UCSD-AML1 (cell line): ENCODE measurements at regions not wholly inside any gene's neighbourhood (a gene's known extent, or its start where the extent isn't known, plus 50 kb on each side); places are given as distances from the start of the nearest gene placed in this dataset.

Experiments
- DNase-seq: peaks from one replicate; lab custom pipeline; 2025; ENCODE audit not compliant: unreplicated experiment; lab: John Stamatoyannopoulos, UW

DNA sequence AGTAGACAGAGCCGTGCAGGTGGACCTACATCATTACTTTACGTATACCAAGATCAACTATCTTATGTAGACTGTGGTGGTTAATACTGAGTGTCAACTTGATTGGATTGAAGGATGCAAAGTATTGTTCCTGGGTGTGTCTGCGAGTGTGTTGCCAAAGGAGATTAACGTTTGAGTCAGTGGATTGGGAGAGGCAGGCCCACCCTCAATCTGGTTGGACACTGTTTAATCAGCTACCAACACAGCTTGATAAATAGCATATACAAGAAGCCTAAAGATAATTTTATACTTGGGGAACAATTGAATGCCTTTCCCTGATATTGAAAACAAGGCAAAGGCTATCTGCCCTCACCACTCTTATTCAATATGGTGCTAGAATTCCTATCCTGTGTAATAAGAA, 604.2 kb upstream of the ZEB2 start:
- no peak for DNase-seq

DNA sequence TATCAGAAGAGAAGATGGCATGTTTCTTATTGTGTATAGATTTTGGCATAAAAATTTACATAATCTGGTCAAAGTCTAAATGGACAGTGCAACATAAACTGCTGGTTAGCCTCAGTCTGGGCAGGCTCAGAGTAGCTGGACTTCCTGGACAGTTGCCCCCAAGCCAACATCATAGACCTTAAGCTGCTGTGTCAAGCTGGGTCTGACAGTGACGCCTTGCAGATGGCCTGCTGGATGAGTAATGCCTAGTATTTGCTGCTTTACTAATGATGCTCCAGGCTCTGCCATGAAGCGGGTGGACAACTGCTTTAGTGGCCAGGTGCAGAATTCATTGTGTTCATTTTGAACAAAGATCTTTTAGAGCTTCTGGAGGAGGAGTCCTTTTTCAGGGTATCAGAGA, 603.7 kb upstream of the ZEB2 start:
- DNase-seq = no peak

DNA sequence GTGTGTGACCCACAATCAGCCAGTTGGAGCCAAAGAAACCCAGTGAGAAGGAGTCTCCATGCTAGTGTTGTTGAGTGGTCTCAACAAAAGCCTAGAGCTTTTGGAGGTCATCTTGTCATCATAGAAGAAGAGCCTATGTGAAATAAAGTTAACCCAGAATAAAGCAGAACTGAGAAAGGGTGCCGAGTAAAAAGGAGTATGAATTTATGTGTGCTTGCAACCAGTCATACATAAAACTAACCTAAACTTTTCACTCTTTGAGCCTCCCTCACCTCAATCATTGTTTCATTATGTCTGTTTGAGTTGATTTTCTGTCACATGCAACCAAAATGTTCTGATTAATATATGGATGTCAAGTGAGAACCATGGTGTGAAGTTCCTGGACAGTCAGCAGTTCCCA, 599.3 kb upstream of the ZEB2 start:
- no peak for DNase-seq

DNA sequence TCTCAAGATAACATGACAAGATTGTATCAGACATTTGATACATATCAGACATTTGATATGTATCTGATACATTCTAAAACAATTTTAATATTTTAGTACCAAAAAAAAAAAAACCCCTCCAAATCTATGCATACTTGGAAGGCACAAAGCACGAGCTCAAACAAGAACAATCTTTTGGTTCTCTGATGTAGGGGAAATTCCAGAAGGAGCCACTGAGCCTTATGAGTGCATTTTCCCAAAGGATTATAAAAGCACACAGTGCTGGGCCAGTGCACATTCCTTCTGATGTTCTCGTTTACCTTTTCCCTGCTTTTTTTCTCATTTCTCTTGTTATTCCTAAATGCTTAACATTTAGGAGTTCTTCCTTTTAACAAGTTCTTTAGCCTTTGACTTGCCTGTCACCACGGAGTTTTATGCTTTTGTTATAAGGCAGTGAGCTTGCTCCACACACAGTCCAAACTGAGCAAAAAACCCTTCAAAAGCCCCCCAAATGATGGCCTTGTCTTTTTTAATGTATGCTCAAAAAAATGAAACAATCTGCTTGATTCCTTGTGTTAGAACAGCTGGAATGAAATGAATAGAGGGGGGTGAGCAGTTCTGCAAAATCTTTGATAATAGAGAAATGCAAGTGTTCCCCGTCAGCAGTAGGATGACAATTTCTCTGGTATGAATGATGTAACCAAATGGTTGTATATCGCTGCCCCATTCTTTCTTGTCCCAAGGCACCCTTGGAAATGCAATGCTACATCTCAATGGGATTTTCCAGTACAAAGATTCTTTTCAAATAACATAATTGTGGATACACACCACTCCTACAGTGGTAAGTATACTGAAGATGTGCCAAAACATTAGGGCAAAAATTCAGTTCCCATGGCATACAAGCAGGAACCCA, 597.2 kb upstream of the ZEB2 start:
- DNase-seq = no peak

DNA sequence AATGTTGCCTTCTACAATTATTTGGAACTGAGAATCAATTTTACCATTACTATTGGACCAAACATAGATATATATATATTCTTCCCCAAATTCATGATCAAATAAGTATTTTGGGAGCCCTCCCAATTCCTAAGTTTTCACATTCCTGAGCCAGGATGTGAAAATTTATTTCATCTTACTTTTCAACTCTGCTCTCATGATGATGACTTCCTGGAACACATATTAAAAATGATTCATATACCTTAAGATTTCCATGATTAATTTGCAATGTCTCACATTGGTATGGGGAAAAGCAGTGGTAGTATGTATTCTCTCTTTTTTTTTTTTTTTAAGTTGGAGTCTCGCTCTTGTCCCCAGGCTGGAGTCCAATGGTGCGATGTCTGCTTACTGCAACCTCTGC, 596.1 kb upstream of the ZEB2 start:
- no peak for DNase-seq

DNA sequence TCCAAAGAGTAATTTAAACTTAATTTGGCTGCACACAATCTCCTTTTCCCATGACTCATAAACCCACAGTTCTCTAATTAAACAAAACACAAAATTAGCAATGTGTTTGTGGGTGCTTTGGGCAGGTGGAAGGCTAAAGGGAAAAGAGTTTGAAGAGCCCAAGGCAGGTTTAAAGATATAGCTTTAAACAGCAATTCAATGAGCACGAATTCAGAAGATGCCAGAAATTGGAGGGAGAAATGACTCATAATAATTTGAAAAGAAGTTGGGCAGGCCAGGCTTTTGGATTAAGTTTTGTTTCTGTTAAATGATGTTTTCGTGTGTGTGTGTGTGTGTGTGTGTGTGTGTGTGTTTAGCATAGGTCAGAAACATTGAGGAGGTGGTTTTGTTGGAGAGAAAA, 594.8 kb upstream of the ZEB2 start:
- DNase-seq = no peak

DNA sequence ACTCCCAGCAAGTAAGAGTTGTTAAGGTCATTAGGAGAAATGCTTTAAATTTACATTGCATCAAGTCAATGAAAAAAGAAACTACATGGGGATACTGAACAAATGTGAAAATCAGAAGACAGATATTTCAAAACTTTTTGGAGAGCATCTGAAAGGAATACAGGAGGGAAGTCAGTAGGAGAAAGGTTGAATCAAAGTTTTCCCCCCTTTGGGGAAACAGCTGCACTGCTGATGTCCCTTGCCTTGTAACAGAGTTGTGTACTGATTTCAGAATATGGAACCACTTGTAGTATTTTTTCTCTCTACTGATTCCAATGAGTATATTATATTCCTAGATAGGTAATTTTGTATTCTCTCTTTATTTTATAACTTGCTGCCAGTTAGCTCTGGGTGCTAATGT, 592.5 kb upstream of the ZEB2 start:
- DNase-seq = no peak

DNA sequence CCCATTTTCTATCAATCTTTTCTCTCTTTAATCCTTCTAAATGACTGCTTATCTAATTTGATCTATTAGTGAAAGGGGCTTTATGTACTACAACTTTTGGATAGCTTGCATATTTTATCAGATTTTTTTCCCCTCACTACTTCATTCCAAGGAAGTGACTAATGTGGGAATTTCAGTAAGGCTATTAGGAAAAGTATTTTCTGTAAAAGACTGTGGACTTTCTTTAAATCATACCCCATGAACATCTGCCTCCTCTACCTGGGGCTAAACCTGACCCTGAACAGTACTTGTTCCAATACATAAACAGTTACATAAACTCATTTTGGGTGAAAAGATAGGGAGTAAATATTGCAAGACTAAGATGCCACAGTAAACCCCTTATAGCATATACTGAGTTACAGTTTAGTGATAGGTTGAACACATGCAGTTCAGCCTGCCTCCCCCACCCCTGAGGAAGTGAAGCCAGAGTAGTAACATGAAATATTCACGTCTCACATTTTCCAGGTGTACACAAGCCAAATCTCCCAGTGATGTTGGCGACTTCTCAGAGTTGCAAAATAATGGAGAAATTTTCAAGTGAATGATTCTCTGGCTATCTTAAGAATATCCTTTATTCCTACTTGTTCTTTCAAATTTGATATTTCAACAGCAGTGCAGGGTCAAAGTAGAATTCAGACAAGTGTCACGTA, 590.9 kb upstream of the ZEB2 start:
- DNase-seq = no peak

DNA sequence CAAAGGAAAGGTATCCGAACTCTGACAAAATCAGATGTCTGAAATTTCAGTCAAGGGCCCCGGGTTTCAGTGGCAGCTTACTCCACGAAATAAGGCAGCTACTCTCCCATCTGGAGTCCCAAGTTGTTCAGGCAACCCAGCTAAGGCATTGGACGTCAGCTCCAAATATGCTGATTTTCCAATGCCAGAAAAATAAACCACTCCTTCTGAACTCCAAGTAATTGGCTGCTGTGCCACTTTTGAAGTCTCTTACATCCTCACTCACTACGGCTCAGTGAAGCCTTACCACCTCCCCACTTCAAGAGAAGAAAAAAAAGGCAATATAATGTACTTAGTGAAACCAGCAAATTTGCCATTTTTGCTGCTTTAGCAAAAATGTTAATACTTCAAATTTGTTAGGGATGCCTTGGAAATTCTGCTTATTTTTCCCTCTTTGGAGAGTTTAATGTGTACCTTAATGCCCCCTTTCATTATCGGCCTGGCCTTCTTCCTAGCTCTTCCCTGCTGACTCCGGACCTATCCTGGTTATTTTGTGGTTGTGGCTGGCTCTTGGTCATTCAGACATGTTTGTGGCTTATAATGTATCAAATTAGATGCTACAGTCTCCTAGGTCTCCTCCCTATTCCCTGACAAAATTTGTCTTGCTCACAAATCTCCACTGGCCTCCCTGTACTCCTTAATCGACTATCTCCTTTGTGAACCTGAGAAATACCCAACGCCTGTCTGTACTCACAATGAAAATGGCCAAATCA, 589.2 kb upstream of the ZEB2 start:
- no peak for DNase-seq

DNA sequence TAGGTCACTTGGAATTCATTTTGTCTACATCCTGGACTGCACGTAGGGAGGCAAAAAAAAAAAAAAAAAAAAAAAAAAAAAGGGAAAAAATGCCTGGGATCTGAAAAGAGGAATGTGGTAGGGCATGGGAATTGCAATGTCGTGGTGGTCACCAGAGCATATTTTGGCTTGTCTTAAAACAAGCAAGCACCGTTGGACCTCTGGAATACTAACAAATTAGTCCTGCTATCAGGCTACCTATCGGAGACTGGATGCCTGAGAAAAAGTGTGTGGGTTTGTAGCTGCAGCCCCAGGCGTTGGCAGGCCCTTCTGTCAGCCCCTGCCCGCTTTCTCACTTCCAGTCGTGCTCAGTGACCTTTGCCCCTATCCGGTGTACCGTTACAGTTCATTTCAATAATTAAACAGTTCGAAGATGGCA, 588.5 kb upstream of the ZEB2 start:
- no peak for DNase-seq

DNA sequence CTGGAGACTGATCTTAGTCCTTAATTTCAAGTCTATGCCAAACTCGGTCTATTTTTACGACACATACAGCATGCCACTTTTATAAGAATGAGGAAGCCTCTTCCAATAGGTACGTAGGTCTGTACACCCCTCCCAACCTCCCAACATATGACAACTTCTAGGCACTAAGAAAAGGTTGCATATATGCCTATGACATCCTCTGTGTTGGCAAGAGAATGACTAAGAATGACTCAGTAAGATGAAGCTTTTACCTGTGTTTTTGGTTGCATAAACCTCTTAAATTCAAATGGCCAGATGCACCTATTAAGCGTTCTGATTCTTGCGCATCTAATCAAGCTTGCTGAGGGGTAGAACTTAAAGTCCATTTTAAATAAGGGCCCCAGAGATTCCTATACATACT, 586.4 kb upstream of the ZEB2 start:
- DNase-seq = no peak

DNA sequence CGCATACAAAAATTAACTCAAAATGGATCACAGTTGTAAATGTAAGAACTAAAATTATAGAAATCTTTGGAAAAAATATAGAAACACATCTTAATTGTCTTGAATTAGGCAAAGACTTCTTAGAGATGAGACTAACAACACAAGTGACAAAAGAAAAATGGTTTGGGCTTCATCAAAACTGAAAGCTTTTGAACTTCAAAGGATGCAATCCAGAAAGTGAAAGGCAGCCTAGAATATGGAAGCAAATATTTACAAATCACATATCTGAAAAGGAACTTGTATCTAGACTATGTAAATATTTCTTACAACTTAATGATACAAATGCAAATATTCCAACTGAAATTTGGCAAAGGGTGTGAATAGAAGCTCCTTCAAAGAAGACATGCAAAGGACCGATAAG, 582.8 kb upstream of the ZEB2 start:
- DNase-seq = no peak

DNA sequence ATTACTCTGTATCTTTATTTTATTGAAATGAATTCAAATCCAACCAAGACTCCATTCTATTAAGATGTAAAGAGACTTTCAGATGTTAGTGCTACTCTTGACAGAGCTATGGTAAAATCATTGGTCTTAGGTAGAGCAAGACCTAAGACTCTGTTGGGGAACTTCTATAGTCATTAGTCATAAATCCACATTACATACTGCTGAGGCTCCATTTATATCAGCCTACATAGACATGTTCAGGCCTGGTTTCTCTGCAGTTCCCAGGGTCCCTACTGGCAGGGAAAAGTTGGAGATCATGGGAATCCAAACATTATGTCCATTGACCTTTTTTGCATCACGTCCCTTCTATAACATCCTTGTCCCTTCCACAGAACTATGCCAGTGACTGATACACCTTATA, 580.4 kb upstream of the ZEB2 start:
- DNase-seq = no peak

DNA sequence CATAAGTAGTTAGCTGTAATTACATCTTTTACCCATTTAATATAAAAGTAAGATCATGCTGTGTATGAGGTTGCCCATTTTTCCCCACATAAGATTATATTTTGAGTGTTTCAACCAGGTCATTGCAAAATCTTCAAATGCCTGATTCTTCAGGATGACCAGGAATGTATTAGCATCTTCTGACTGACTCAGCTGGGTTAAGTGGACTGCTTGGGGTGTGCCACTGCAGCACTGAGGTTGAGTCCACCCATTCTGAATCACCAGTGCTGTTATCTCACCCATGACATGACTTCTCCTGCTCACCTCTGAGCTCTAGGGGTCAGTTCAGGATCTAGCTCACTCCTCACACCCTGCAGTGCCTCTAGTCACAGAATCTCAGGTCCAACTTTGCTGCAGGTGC, 576.7 kb upstream of the ZEB2 start:
- no peak for DNase-seq

DNA sequence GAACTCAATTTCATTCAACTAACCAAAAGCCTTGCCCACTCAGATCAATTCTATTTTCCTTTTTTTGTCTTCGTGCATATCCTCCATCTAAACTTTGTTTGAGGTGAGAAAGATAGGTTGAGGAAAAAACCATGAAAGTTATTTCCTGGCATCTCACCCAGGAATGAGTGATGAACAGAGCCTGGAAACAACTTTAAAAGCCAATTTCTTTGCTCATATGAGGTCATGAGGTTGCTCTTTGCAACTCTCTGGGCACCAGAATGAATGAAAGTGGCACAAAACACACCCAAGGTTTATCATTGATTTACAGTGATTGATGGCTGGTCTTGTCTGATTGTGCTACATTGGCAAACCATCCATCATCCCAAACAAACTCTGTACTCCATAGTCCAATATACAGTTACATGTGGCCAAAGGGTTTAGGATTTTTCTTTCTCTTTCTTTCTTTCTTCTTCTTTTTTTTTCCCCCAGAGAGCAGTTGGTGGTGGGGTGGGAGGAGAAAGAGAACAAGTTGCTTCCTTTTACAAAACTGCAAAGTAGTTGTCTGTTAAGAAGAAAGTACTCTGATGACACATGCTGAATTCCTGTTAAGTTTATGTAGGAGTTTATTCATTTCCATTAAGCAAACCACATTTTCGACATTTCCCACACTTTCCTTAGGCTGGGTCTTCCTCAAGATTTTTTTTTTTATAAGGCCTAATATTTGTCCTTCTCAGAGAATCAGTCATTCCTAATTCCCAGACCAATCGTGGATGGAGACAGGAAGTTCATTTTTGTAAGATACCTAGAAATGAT, 575.9 kb upstream of the ZEB2 start:
- no peak for DNase-seq

DNA sequence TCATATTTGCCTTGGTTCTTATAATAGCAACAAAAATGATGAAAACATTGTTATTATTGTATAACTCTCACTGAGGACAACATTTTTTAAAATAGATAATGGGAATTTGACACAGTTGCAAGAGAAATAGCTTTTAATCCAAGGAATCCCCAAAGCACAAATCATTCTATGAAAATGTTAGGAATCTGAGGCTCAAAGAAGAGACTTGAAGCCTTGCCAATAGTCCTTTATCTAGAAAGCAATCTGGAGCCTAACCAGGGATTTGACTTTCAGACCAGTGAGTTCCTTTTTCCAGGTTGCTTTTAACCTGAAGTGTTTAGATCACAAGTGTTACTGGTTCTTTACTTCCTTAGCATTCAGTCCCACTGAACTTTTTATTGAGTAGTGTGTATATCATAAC, 574.5 kb upstream of the ZEB2 start:
- DNase-seq = no peak

DNA sequence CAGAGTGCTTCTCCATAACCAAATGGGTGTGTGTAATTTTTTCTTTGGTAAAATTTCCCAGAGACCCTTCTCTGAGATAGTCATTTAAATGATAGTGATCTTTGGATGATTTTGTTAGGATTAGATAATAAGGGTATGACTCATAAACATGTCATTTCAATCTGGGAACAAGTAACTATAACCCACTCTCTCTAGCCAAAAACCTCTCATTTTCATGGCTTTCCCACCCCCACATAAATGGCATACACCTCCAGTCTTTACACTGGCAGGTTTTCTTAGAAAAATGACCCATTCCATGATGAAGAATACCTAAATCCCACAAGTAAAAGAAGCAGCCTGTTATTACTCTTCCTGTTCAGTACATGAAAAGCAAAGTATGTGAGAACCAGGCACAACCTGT, 572.0 kb upstream of the ZEB2 start:
- no peak for DNase-seq

DNA sequence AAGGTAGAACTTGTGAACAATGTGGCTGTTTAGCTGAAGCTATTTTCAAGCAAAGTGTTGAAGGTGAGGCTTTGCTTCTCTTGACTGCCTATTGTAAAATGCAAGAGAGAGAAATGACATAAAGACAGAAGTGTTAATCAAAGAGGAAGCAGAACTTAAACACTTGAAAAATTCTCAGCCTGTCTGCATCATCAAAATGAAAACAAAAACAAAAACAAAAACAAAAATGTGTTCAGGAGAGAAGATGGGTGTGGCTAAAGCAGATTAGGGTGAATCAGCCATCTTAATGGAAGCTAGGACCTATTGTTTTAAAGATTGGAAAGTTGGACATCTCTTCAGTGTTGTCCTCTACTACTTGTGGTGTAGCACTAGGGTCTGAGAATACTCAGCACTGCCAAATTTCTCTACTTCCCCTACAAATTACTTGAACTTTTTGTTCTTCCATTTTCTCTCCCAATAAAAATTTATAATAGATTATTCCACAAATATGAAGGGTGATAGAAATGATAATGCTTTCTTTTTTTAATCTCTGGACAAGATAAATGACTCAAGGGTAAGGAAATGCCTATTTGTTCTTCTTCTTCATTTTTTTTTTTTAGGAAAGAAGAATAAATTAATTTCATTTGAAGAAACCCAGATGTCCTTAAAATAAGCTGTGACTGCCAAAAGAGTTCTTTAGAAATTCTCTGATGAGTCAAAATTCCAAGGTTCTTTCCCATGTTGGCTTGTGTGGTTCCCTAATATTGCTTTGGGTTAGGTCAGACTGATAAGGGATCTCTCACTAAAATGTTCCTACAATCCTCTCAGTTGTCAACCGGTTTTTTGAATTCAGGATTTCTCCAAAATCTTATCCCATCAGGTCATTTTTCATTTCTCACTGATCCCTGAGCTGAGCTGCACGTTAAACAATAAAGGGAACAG, 571.2 kb upstream of the ZEB2 start:
- DNase-seq = no peak

DNA sequence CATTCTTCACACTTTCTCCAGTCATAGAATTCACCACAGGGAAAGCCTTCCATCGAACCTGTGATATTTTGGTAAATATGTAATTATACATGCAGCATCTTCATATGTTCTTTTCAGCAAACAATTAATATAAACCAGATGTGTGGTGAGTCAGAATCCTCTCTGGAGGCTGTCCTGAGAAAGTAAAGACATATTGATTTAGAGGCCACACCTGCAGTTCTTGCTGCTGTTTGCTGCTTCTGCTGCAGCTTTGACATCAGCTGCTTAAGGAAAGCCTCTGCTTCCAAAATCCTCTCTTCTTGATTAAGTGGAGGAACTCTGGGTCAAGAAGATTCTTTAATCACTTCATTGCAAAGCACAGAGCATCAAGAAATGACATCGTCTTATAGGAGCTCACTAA, 568.8 kb upstream of the ZEB2 start:
- DNase-seq = no peak

DNA sequence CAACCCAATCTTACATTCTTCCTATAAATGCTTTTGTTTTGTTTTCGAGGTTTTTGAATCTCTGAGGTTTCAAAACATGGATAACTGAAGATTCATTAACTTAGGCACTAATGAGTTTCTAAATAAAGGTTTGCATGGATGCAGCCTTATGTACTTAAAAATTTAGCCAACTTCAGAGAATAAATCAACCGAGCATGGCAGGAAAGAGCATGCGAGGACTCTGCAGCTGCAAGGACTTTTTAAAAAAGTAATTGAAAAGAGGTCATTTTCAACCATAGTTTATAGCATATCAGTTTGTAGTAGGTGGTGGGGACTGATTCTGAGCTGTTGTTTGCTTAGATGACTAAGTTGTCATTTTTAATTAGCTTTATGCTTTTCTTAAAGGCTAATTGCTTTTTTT, 567.0 kb upstream of the ZEB2 start:
- no peak for DNase-seq
